Nephron (organoid): ENCODE measurements at regions not wholly inside any gene's neighbourhood (a gene's known extent, or its start where the extent isn't known, plus 50 kb on each side); places are given as distances from the start of the nearest gene placed in this dataset.
A peak's percentile ranks its signal among the peaks of the same experiment; 100 is the strongest.

Experiments used
- H3K27ac Mint-ChIP-seq, 3 experiments: 2 replicates each; pipeline ENCODE4 v1.8.0; 2020; ENCODE audit warnings: mixed read lengths in 3 of 3, mild to moderate bottlenecking in 2 of 3, moderate library complexity in 1 of 3
- H3K27me3 Mint-ChIP-seq: 2 replicates; pipeline ENCODE4 v1.8.0; 2021; ENCODE audit warnings: low read depth, mild to moderate bottlenecking, moderate library complexity, mixed read lengths
- H3K36me3 Mint-ChIP-seq: 2 replicates; pipeline ENCODE4 v1.8.0; 2020; ENCODE audit warnings: low read depth, mixed read lengths
- H3K4me1 Mint-ChIP-seq: 2 replicates; pipeline ENCODE4 v1.8.0; 2020; ENCODE audit warnings: mixed read lengths
- H3K4me3 Mint-ChIP-seq, 3 experiments: 2 replicates each; pipeline ENCODE4 v1.8.0; 2020; ENCODE audit warnings: mild to moderate bottlenecking in 3 of 3, mixed read lengths in 3 of 3, moderate library complexity in 2 of 3
- H3K9me3 Mint-ChIP-seq: 2 replicates; pipeline ENCODE4 v1.8.0; 2020; ENCODE audit warnings: mixed read lengths
- TF ChIP-seq, protein P1 (sequence below), 3 experiments: fragments of 200-600 bp; sonication (generic); IDR thresholded peaks; one replicate each; pipeline ENCODE4 v1.5.0; 2021; ENCODE audit warnings: antibody characterized with exemption in 3 of 3; ENCODE audit not compliant: unreplicated experiment in 3 of 3

DNA sequence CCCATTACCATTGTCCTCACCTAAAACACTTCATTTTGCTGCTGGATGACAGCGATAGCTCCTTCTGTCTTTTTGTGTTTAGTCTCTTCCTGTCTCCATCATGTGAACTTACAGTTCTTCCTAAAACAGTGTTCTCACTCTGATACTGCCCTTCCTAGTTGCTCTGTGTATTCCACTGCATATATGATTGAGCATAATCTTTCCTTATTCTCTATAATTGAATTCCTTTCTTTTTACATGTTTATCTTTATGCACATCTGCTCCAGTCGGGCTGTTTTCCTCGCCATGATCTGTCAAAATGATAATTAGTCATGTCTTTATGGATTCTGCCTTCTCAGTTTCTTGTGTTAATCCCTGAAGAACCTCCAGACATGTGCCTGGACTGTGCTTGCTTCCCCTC, 405.1 kb upstream of the SEMA6D start:
- Mint-ChIP-seq H3K27me3 (no peaks in the 10 kb centered on the region), H3K4me1 (no peaks in the 10 kb centered on the region), H3K27ac (no peak overlapping the region), H3K9me3 (peaks cover 5% of the 10 kb centered on the region), H3K36me3 (no peaks in the 10 kb centered on the region), H3K4me3 (no peak overlapping the region)
- TF ChIP-seq, protein P1, sequence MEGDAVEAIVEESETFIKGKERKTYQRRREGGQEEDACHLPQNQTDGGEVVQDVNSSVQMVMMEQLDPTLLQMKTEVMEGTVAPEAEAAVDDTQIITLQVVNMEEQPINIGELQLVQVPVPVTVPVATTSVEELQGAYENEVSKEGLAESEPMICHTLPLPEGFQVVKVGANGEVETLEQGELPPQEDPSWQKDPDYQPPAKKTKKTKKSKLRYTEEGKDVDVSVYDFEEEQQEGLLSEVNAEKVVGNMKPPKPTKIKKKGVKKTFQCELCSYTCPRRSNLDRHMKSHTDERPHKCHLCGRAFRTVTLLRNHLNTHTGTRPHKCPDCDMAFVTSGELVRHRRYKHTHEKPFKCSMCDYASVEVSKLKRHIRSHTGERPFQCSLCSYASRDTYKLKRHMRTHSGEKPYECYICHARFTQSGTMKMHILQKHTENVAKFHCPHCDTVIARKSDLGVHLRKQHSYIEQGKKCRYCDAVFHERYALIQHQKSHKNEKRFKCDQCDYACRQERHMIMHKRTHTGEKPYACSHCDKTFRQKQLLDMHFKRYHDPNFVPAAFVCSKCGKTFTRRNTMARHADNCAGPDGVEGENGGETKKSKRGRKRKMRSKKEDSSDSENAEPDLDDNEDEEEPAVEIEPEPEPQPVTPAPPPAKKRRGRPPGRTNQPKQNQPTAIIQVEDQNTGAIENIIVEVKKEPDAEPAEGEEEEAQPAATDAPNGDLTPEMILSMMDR (IDR thresholded peaks at IDR 0.05; ENCODE audit: unreplicated experiment in 3 of 3) = no peak

GRCh38 chr15:47326410-47327333, 390.6 kb upstream of the SEMA6D start:
- Mint-ChIP-seq H3K27ac (no peak overlapping the region), H3K27me3 (peaks cover 3% of the 10 kb centered on the region), H3K9me3 (no peaks in the 10 kb centered on the region), H3K36me3 (no peaks in the 10 kb centered on the region), H3K4me3 (no peak overlapping the region), H3K4me1 (peaks cover 7% of the 10 kb centered on the region)
- TF ChIP-seq, protein P1 (IDR thresholded peaks at IDR 0.05; ENCODE audit: unreplicated experiment in 3 of 3) = no peak

DNA sequence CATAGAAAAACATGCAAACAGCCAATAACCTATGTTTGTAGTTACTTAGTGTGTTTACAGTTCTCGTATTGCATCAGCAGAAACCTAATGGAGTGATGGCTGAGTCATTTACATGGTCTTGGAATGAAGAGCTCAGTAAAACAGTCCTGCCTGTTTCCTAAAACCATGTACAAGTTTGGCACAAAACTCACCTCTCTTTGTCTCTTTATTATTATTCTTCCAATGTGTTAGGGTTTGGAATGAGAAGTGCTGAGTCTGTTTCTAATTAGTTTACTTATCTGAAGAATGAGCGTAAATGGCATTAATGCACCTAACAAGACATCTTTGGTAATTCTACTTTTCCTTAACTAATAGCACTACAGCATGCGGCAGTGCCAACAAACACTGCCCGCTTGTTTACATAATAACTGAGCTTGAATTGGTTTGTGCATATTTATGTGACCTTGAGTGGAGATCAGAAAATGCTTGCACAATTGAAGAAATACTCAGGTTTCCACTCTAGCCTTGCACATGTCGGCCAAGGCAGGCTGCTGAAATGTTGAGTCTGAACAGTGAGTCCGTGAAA, 385.4 kb upstream of the SEMA6D start:
- peaks cover 2% of the 10 kb centered on the region for H3K9me3 Mint-ChIP-seq
- H3K36me3 Mint-ChIP-seq = no peaks in the 10 kb centered on the region
- peaks cover 19% of the 10 kb centered on the region for H3K4me1 Mint-ChIP-seq
- H3K4me3 Mint-ChIP-seq = no peak overlapping the region
- peak overlapping the region in 1 of 3 experiments; percentile 37 for H3K27ac Mint-ChIP-seq
- TF ChIP-seq, protein P1 (IDR thresholded peaks at IDR 0.05; ENCODE audit: unreplicated experiment in 3 of 3) = no peak
- H3K27me3 Mint-ChIP-seq = no peaks in the 10 kb centered on the region

- Mint-ChIP-seq H3K4me3 (no peak overlapping the region), H3K36me3 (no peaks in the 10 kb centered on the region), H3K27me3 (no peaks in the 10 kb centered on the region), H3K9me3 (peaks cover 2% of the 10 kb centered on the region), H3K4me1 (peaks cover 19% of the 10 kb centered on the region), H3K27ac (peak overlapping the region in 1 of 3 experiments; percentile 37)
- TF ChIP-seq, protein P1 (IDR thresholded peaks at IDR 0.05; ENCODE audit: unreplicated experiment in 3 of 3) = no peak
These were observed 384.8 kb upstream of the SEMA6D start for GRCh38 chr15:47332481-47332880.

DNA sequence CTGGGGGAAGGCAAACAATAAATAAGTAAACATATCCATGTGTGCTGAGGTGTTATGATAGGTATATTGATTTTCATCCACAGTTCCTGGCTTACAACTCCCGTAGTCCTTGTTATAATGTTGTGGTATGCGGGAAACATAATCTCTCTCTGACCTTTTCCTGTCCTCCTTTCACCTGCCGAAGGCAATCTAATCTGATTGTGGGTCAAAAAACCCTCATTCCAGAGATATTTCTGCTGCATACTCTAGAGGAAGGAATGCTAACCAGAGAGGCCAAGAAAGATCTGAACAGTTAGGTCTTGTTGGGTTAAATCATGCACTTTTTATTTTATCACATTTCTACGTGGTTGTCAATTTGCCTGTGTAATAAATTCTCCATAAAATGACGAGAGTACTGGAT, 383.6 kb upstream of the SEMA6D start:
- TF ChIP-seq, protein P1 (IDR thresholded peaks at IDR 0.05; ENCODE audit: unreplicated experiment in 3 of 3) = no peak
- no peaks in the 10 kb centered on the region for H3K36me3 Mint-ChIP-seq

More for the DNA sequence above, 383.6 kb upstream of the SEMA6D start:
- H3K9me3 Mint-ChIP-seq = peaks cover 2% of the 10 kb centered on the region
- no peak overlapping the region for H3K27ac Mint-ChIP-seq
- peaks cover 13% of the 10 kb centered on the region for H3K4me1 Mint-ChIP-seq
- H3K4me3 Mint-ChIP-seq = no peak overlapping the region
- no peaks in the 10 kb centered on the region for H3K27me3 Mint-ChIP-seq
